SK-N-SH (cell line): ENCODE measurements at regions not wholly inside any gene's neighbourhood (a gene's known extent, or its start where the extent isn't known, plus 50 kb on each side); places are given as distances from the start of the nearest gene placed in this dataset.

Experiments
- CTCF ChIA-PET: fragments of 300-600, 350-600 bp; formaldehyde crosslinking; extraction: SDS; loops from one replicate; lab custom pipeline; 2021; lab: Yijun Ruan, JAX
- POLR2A ChIA-PET: fragments of 350-600 bp; sonication (Branson Sonifier 250); formaldehyde crosslinking; extraction: SDS; loops from one replicate; lab custom pipeline; 2020; ENCODE audit warnings: antibody characterized with exemption, inconsistent platforms; lab: Yijun Ruan, JAX
- DNase-seq: peaks from one replicate; pipeline ENCODE4 v3.0.0; 2012
- H2AFZ ChIP-seq: fragments of 200-600 bp; sonication (generic); 2 replicates; pipeline ENCODE4 v1.8.1; 2016; ENCODE audit warnings: antibody characterized with exemption, mild to moderate bottlenecking, low read depth
- H3F3A ChIP-seq: fragments of 200-600 bp; sonication (generic); replicated peaks from 2 replicates; pipeline ENCODE3; 2016; ENCODE audit warnings: antibody characterized with exemption, mild to moderate bottlenecking; ENCODE audit not compliant: insufficient read depth
- H3K27ac ChIP-seq, 2 experiments: fragments of 200-500 bp in 1 of 2; fragments of 200-600 bp in 1 of 2; sonication (Bioruptor generic) in 1 of 2; sonication (generic), shearing (Covaris generic) in 1 of 2; 2 replicates each; pipeline versions ENCODE4 v1.5.1 to v1.6.1; 2014 to 2016; ENCODE audit warnings: low read depth in 2 of 2, inconsistent platforms in 1 of 2, low read length in 1 of 2, mild to moderate bottlenecking in 1 of 2, mixed read lengths in 1 of 2
- H3K27me3 ChIP-seq: fragments of 200-600 bp; sonication (generic), shearing (Covaris generic); 2 replicates; pipeline ENCODE4 v1.6.1; 2016; ENCODE audit warnings: mixed run types; ENCODE audit not compliant: insufficient read depth
- H3K36me3 ChIP-seq, 2 experiments: fragments of 200-500 bp in 1 of 2; fragments of 200-600 bp in 1 of 2; sonication (Bioruptor generic) in 1 of 2; sonication (generic) in 1 of 2; replicated peaks in 1 of 2; 2 replicates each; pipeline versions ENCODE3 to v1.5.1; 2014 to 2016; ENCODE audit warnings: low read length in 1 of 2, mild to moderate bottlenecking in 1 of 2; ENCODE audit not compliant: insufficient read depth in 2 of 2, control insufficient read depth in 1 of 2
- H3K4me1 ChIP-seq, 2 experiments: fragments of 200-500 bp in 1 of 2; fragments of 200-600 bp in 1 of 2; sonication (Bioruptor generic) in 1 of 2; sonication (generic), shearing (Covaris generic) in 1 of 2; 2 replicates each; pipeline versions ENCODE4 v1.5.1 to v1.6.1; 2014 to 2016; ENCODE audit warnings: low read depth in 1 of 2, low read length in 1 of 2, mixed run types in 1 of 2; ENCODE audit not compliant: insufficient read depth in 2 of 2, control insufficient read depth in 1 of 2
- H3K4me2 ChIP-seq: fragments of 200-600 bp; sonication (generic), shearing (Covaris generic); 2 replicates; pipeline ENCODE4 v1.6.1; 2017; ENCODE audit warnings: mixed run types
- H3K4me3 ChIP-seq, 2 experiments: fragments of 200-500 bp in 1 of 2; fragments of 200-600 bp in 1 of 2; sonication (Bioruptor generic) in 1 of 2; sonication (generic), shearing (Covaris generic) in 1 of 2; 2 replicates each; pipeline versions ENCODE4 v1.5.1 to v1.8.1; 2014 to 2016; ENCODE audit warnings: low read depth in 2 of 2, inconsistent platforms in 1 of 2, low read length in 1 of 2, mild to moderate bottlenecking in 1 of 2, mixed read lengths in 1 of 2, moderate library complexity in 1 of 2
- H3K79me2 ChIP-seq: fragments of 200-600 bp; sonication (generic); 2 replicates; pipeline ENCODE4 v1.8.1; 2017; ENCODE audit warnings: mild to moderate bottlenecking; ENCODE audit not compliant: insufficient read depth
- H3K9ac ChIP-seq: fragments of 200-600 bp; sonication (generic); 2 replicates; pipeline ENCODE4 v1.6.1; 2017; ENCODE audit warnings: mixed run types
- H3K9me2 ChIP-seq: fragments of 200-600 bp; sonication (generic); 2 replicates; pipeline ENCODE4 v1.6.1; 2017; ENCODE audit warnings: mixed run types
- H3K9me3 ChIP-seq: fragments of 200-600 bp; sonication (generic); 2 replicates; pipeline ENCODE4 v1.6.1; 2017; ENCODE audit warnings: mixed run types, mild to moderate bottlenecking, moderate library complexity
- H4K20me1 ChIP-seq: fragments of 200-600 bp; sonication (generic); 2 replicates; pipeline ENCODE4 v1.6.1; 2017; ENCODE audit warnings: mild to moderate bottlenecking, mixed run types; ENCODE audit not compliant: insufficient read depth
- CHD2 ChIP-seq: fragments of 150-350 bp; IDR thresholded peaks from 2 replicates; pipeline ENCODE4 v1.6.1; 2018; ENCODE audit warnings: low read length; ENCODE audit not compliant: partially characterized antibody
- CTCF ChIP-seq: fragments of 200-600 bp; sonication (generic); IDR thresholded peaks from 2 replicates; pipeline ENCODE4 v1.6.1; 2017; ENCODE audit warnings: antibody characterized with exemption, mild to moderate bottlenecking, moderate library complexity
- ELF1 ChIP-seq: IDR thresholded peaks from 2 replicates; pipeline ENCODE4 v1.4.0; 2012
- EZH2phosphoT487 ChIP-seq: fragments of 200-600 bp; sonication (generic); IDR thresholded peaks from 2 replicates; pipeline ENCODE4 v1.6.1; 2017; ENCODE audit warnings: low read depth, mixed run types, mild to moderate bottlenecking, antibody characterized with exemption, moderate library complexity, borderline replicate concordance
- FOSL2 ChIP-seq: IDR thresholded peaks from 2 replicates; pipeline ENCODE4 v1.4.0; 2012; ENCODE audit warnings: low read depth, mild to moderate bottlenecking, moderate library complexity, borderline replicate concordance
- IRF3 ChIP-seq: fragments of 150-350 bp; IDR thresholded peaks from 2 replicates; pipeline ENCODE4 v1.6.1; 2016; ENCODE audit warnings: mild to moderate bottlenecking, low read depth, low read length
- MAX ChIP-seq: IDR thresholded peaks from 2 replicates; pipeline ENCODE4 v1.4.0; 2012; ENCODE audit warnings: low read depth
- MXI1 ChIP-seq: IDR thresholded peaks from 2 replicates; pipeline ENCODE4 v1.6.1; 2012; ENCODE audit warnings: mild to moderate bottlenecking, low read depth, low read length, improper control_type of control experiment
- REST ChIP-seq: IDR thresholded peaks from 2 replicates; pipeline ENCODE4 v1.6.1; 2012; ENCODE audit warnings: mild to moderate bottlenecking, low read depth, low read length, moderate library complexity
- SMC3 ChIP-seq: IDR thresholded peaks from 2 replicates; pipeline ENCODE4 v1.6.1; 2012; ENCODE audit warnings: low read depth, low read length, improper control_type of control experiment
- USF1 ChIP-seq: IDR thresholded peaks from 2 replicates; pipeline ENCODE4 v1.4.0; 2012; ENCODE audit warnings: low read depth, borderline replicate concordance
- YY1 ChIP-seq: IDR thresholded peaks from 2 replicates; pipeline ENCODE4 v1.4.0; 2012; ENCODE audit warnings: low read depth, mild to moderate bottlenecking
- WGBS: methylation state at CpG from one replicate; pipeline ENCODE4 v1.1.6; 2017; ENCODE audit warnings: low lambda C conversion rate; 5-methylcytosine and 5-hydroxymethylcytosine counted together

GRCh38 chr12:19709889-19710288, 270.6 kb downstream of the AEBP2 start:
- ChIA-PET POLR2A (no interaction called here), CTCF (no interaction called here)
- H2AFZ ChIP-seq: no peak overlapping the region
- H3K9ac ChIP-seq: no peak overlapping the region
- H3F3A ChIP-seq: peaks cover 31% of the 10 kb centered on the region
- H3K9me3 ChIP-seq: peaks cover 15% of the 10 kb centered on the region; the same call in 1 of the 2 replicates
- H3K36me3 ChIP-seq: no peaks in the 10 kb centered on the region
- no peak for DNase-seq
- H3K4me1 ChIP-seq: peaks cover 0 to 11% of the 10 kb centered on the region in 2 experiments; a peak in 1 of 4 replicates
- H3K79me2 ChIP-seq: no peaks in the 10 kb centered on the region
- WGBS: 87% methylated on average over 1 of the region's 2 CpGs
- H3K27me3 ChIP-seq: no peaks in the 10 kb centered on the region
- H3K4me2 ChIP-seq: no peak overlapping the region
- H4K20me1 ChIP-seq: no peaks in the 10 kb centered on the region
- H3K9me2 ChIP-seq: no peaks in the 10 kb centered on the region
- no peak overlapping the region for H3K27ac ChIP-seq
- TF ChIP-seq YY1: no peak
- no peak for TF ChIP-seq ELF1
- TF ChIP-seq REST: no peak
- no peak for TF ChIP-seq CHD2
- TF ChIP-seq MXI1: no peak
- no peak for TF ChIP-seq IRF3
- no peak for TF ChIP-seq USF1
- TF ChIP-seq EZH2phosphoT487: no peak
- TF ChIP-seq FOSL2: no peak
- no peak for TF ChIP-seq SMC3
- no peak for TF ChIP-seq MAX
- no peak for TF ChIP-seq CTCF
- H3K4me3 ChIP-seq: no peak overlapping the region
